MCF 10A (cell line): ENCODE measurements at regions not wholly inside any gene's neighbourhood (a gene's known extent, or its start where the extent isn't known, plus 50 kb on each side); places are given as distances from the start of the nearest gene placed in this dataset.

Experiments used
- BruUV-seq: library from RNA; stranded (reverse); fragments of 400-500 nt; replicated peaks from 2 replicates; lab custom pipeline; 2021; lab: Mats Ljungman, UMichigan
- CTCF ChIA-PET: fragments of 300-600 bp; sonication (Branson Sonifier 250); formaldehyde crosslinking; extraction: SDS; loops from one replicate; lab custom pipeline; 2021; ENCODE audit warnings: antibody characterized with exemption, inconsistent platforms; lab: Yijun Ruan, JAX
- POLR2A ChIA-PET: fragments of 300-600, 350-650 bp; sonication (Branson Sonifier 250); formaldehyde crosslinking; extraction: SDS; loops from one replicate; lab custom pipeline; 2020; ENCODE audit warnings: antibody characterized with exemption, inconsistent platforms; lab: Yijun Ruan, JAX
- DNase-seq: peaks from one replicate; pipeline ENCODE4 v3.0.0-alpha.2; 2018; ENCODE audit not compliant: unreplicated experiment
- H3K27ac Mint-ChIP-seq: one replicate; pipeline ENCODE4 v1.8.0; 2022; ENCODE audit warnings: mild to moderate bottlenecking, low read depth, mixed read lengths; ENCODE audit not compliant: unreplicated experiment
- H3K27me3 Mint-ChIP-seq: one replicate; pipeline ENCODE4 v1.8.0; 2022; ENCODE audit warnings: mixed read lengths; ENCODE audit not compliant: insufficient read depth, unreplicated experiment
- H3K36me3 Mint-ChIP-seq: one replicate; pipeline ENCODE4 v1.8.0; 2022; ENCODE audit warnings: mild to moderate bottlenecking, moderate library complexity, mixed read lengths; ENCODE audit not compliant: insufficient read depth, unreplicated experiment
- H3K4me1 Mint-ChIP-seq: one replicate; pipeline ENCODE4 v1.8.0; 2022; ENCODE audit warnings: mixed read lengths; ENCODE audit not compliant: insufficient read depth, unreplicated experiment
- H3K4me3 Mint-ChIP-seq: one replicate; pipeline ENCODE4 v1.8.0; 2022; ENCODE audit warnings: mild to moderate bottlenecking, moderate library complexity, mixed read lengths; ENCODE audit not compliant: unreplicated experiment
- H3K9me3 Mint-ChIP-seq: one replicate; pipeline ENCODE4 v1.8.0; 2022; ENCODE audit warnings: mixed read lengths; ENCODE audit not compliant: unreplicated experiment
- CTCF ChIP-seq: fragments of 200-600 bp; IDR thresholded peaks from one replicate; pipeline ENCODE4 v1.8.0; 2022; ENCODE audit warnings: antibody characterized with exemption, mild to moderate bottlenecking; ENCODE audit not compliant: unreplicated experiment
- intact Hi-C: fragments of 100-400 bp; cut with micrococcal nuclease; formaldehyde crosslinking; loops from 2 replicates; pipeline ENCODE4 v1.14.1; 2022

- no peaks in the 10 kb centered on the region for H3K27me3 Mint-ChIP-seq
- H3K27ac Mint-ChIP-seq: no peak overlapping the region
- no TSS peak for BruUV-seq
- H3K4me1 Mint-ChIP-seq: no peaks in the 10 kb centered on the region
- no peaks in the 10 kb centered on the region for H3K36me3 Mint-ChIP-seq
- intact Hi-C loops: no loop called here
- H3K4me3 Mint-ChIP-seq: no peak overlapping the region
- TF ChIP-seq CTCF: peak; percentile 7
- peak; percentile 26 for DNase-seq
- ChIA-PET CTCF (no interaction called here), POLR2A (no interaction called here)
- H3K9me3 Mint-ChIP-seq: no peaks in the 10 kb centered on the region
These were observed 385.2 kb downstream of the DUSP10 start for GRCh38 chr1:221356693-221357092.

- H3K27ac Mint-ChIP-seq: no peak overlapping the region
- H3K9me3 Mint-ChIP-seq: no peaks in the 10 kb centered on the region
- H3K4me1 Mint-ChIP-seq: no peaks in the 10 kb centered on the region
- POLR2A ChIA-PET: interaction anchor here (0.6 to 1.4 kb wide), 2 partner anchors 16 to 580 kb away, joined by 3 to 5 read pairs; no protein-coding TSS in a partner anchor
- CTCF ChIA-PET: interaction anchor here (0.5 to 1.5 kb wide), 2 partner anchors 15 to 76 kb away, joined by 3 to 4 read pairs; no protein-coding TSS in a partner anchor
- no peak for DNase-seq
- no peak for TF ChIP-seq CTCF
- H3K27me3 Mint-ChIP-seq: no peaks in the 10 kb centered on the region
- H3K4me3 Mint-ChIP-seq: no peak overlapping the region
- intact Hi-C loops: no loop called here
- H3K36me3 Mint-ChIP-seq: no peaks in the 10 kb centered on the region
- BruUV-seq: no TSS peak
These were observed 378.9 kb downstream of the DUSP10 start for GRCh38 chr1:221363039-221363438.

- no peak for TF ChIP-seq CTCF
- no TSS peak for BruUV-seq
- no peaks in the 10 kb centered on the region for H3K9me3 Mint-ChIP-seq
These were observed 375.3 kb downstream of the DUSP10 start for GRCh38 chr1:221366495-221367110.

GRCh38 chr1:221371705-221372104 lies 370.2 kb downstream of the DUSP10 start:
- Mint-ChIP-seq H3K27ac (no peak overlapping the region), H3K27me3 (no peaks in the 10 kb centered on the region), H3K36me3 (no peaks in the 10 kb centered on the region), H3K4me1 (peaks cover 10% of the 10 kb centered on the region), H3K4me3 (no peak overlapping the region), H3K9me3 (no peaks in the 10 kb centered on the region)
- no TSS peak for BruUV-seq
- no peak for TF ChIP-seq CTCF
- intact Hi-C loops: no loop called here
- CTCF ChIA-PET: interaction anchor here (0.7 to 1.6 kb wide), 4 partner anchors 44 to 568 kb away, joined by 3 to 4 read pairs (median 4); no protein-coding TSS in a partner anchor
- POLR2A ChIA-PET: interaction anchor here (0.7 kb wide), 1 partner anchor 140 kb away, joined by 7 read pairs; no protein-coding TSS in a partner anchor
- DNase-seq: no peak

More at GRCh38 chr1:221366495-221367110, 375.3 kb downstream of the DUSP10 start:
- Mint-ChIP-seq H3K36me3 (no peaks in the 10 kb centered on the region), H3K27ac (no peak overlapping the region), H3K4me3 (no peak overlapping the region), H3K4me1 (peaks cover 10% of the 10 kb centered on the region), H3K27me3 (no peaks in the 10 kb centered on the region)
- ChIA-PET POLR2A (interaction anchor here (1.2 to 2.8 kb wide), 2 partner anchors 13 to 15 kb away, joined by 3 to 8 read pairs; no protein-coding TSS in a partner anchor), CTCF (interaction anchor here (0.6 to 0.9 kb wide), 3 partner anchors 69 to 579 kb away, joined by 3 to 5 read pairs (median 3); no protein-coding TSS in a partner anchor)
- peak; percentile 16 for DNase-seq
- intact Hi-C loops: no loop called here
